ENCODE measurements at regions not wholly inside any gene's neighbourhood (a gene's known extent, or its start where the extent isn't known, plus 50 kb on each side); places are given as distances from the start of the nearest gene placed in this dataset.

DNA sequence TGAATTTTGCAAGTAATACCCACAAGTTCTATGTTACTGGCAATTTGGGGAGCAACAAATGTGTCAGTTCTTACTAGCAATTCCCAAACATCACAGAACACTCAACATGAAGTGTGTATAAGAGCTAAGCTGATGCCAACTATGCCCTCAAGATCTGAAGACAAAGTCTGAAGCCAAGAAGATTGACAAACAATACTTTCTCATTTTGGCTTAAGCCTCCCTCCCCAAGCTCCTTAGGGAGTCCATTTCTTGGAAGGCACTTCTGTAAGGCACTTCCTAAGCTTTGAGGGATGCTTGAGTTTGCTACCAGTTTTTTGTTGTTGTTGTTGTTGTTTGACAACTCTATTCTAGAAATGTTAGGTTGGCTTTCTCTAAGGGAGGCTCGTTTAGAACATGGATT, 154.4 kb upstream of the ZNF644 start:
- no peaks in the 10 kb centered on the region for H3K36me3 ChIP-seq (ENCODE audit: control insufficient read depth in 3 of 3, insufficient read depth in 2 of 3, low read depth in 1 of 3, low read length in 3 of 3)
- no peak overlapping the region for H3K4me3 ChIP-seq (ENCODE audit: low read depth in 1 of 3, low read length in 3 of 3)
- no peaks in the 10 kb centered on the region for H3K4me1 ChIP-seq (ENCODE audit: control insufficient read depth in 3 of 3, insufficient read depth in 2 of 3, low read depth in 1 of 3, low read length in 2 of 3)
- no peak for FAIRE-seq
- DNase-seq: no peak
- H3K27me3 ChIP-seq (ENCODE audit: control insufficient read depth in 3 of 3, insufficient read depth in 3 of 3, low read length in 3 of 3): peaks cover 0 to 11% (median 2%) of the 10 kb centered on the region in 3 donors
- WGBS, 3 donors: 52 to 56% (median 53%) methylated on average over 1 of the region's 1 CpG
- no peak overlapping the region for H3K27ac ChIP-seq (ENCODE audit: low read depth in 1 of 3, low read length in 2 of 3)
- no peaks in the 10 kb centered on the region for H3K9me3 ChIP-seq (ENCODE audit: control insufficient read depth in 2 of 2, insufficient read depth in 1 of 2, low read depth in 1 of 2, low read length in 1 of 2)

DNA sequence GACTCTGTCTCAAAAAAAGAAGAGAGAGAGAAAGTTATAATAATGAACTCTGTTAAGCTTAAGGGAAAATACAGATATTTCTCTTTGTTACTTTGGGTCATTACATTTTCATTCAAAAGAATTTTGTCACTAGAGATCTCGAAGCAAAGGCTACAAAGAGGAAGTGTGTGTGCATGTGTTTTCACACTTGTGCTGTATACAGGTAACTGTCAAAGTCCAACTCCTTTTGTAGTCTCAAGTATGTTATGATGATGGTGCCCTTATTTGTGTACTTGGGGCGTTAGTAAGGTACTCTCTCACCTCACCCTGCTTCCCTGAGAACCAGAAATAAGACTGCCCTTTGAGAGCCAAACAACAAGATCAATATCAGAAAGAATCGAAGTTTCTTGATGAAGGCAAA, 152.9 kb upstream of the ZNF644 start:
- no peaks in the 10 kb centered on the region for H3K9me3 ChIP-seq (ENCODE audit: control insufficient read depth in 2 of 2, insufficient read depth in 1 of 2, low read depth in 1 of 2, low read length in 1 of 2)
- peaks cover 0 to 11% (median 2%) of the 10 kb centered on the region in 3 donors for H3K27me3 ChIP-seq (ENCODE audit: control insufficient read depth in 3 of 3, insufficient read depth in 3 of 3, low read length in 3 of 3)
- DNase-seq: no peak
- H3K27ac ChIP-seq (ENCODE audit: low read depth in 1 of 3, low read length in 2 of 3): no peak overlapping the region
- H3K4me3 ChIP-seq (ENCODE audit: low read depth in 1 of 3, low read length in 3 of 3): no peak overlapping the region
- no peak for FAIRE-seq
- H3K36me3 ChIP-seq (ENCODE audit: control insufficient read depth in 3 of 3, insufficient read depth in 2 of 3, low read depth in 1 of 3, low read length in 3 of 3): no peaks in the 10 kb centered on the region
- 33 to 63% (median 39%) methylated on average over 3 of the region's 3 CpGs for WGBS, 3 donors
- no peaks in the 10 kb centered on the region for H3K4me1 ChIP-seq (ENCODE audit: control insufficient read depth in 3 of 3, insufficient read depth in 2 of 3, low read depth in 1 of 3, low read length in 2 of 3)

GRCh38 chr1:91173346-91173890, 151.6 kb upstream of the ZNF644 start:
- FAIRE-seq: no peak

GRCh38 chr1:91172541-91172940, 150.7 kb upstream of the ZNF644 start:
- no peak overlapping the region for H3K27ac ChIP-seq (ENCODE audit: low read depth in 1 of 3, low read length in 2 of 3)
- 54 to 66% (median 57%) methylated on average over 2 of the region's 2 CpGs for WGBS, 3 donors

More at GRCh38 chr1:91173346-91173890, 151.6 kb upstream of the ZNF644 start:
- Histone ChIP-seq H3K27me3 (ENCODE audit: control insufficient read depth in 3 of 3, insufficient read depth in 3 of 3, low read length in 3 of 3) (peaks cover 0 to 11% (median 2%) of the 10 kb centered on the region in 3 donors), H3K4me1 (ENCODE audit: control insufficient read depth in 3 of 3, insufficient read depth in 2 of 3, low read depth in 1 of 3, low read length in 2 of 3) (no peaks in the 10 kb centered on the region), H3K9me3 (ENCODE audit: control insufficient read depth in 2 of 2, insufficient read depth in 1 of 2, low read depth in 1 of 2, low read length in 1 of 2) (no peaks in the 10 kb centered on the region), H3K4me3 (ENCODE audit: low read depth in 1 of 3, low read length in 3 of 3) (no peak overlapping the region), H3K27ac (ENCODE audit: low read depth in 1 of 3, low read length in 2 of 3) (no peak overlapping the region), H3K36me3 (ENCODE audit: control insufficient read depth in 3 of 3, insufficient read depth in 2 of 3, low read depth in 1 of 3, low read length in 3 of 3) (no peaks in the 10 kb centered on the region)
- 56 to 71% (median 69%) methylated on average over 9 of the region's 9 CpGs for WGBS, 3 donors
- no peak for DNase-seq

DNA sequence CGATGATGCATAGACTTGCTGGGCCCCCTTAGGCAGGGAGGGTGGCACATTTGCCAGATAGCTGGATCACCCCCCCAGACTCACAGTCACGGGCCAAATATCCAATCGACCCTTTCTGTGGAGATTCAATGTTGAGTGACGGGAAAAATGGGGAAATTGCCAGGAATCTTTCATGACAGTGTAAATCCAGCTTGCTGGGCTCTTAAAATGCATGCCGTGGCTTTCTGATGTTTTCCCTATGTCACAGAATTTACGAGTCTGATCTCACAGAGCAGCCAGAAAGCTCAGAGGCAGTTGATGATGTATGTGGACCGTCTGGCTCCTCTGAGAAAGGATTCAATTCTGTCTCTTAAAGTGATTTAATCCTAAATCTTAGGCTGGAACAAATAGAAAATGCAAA, 150.1 kb upstream of the ZNF644 start:
- FAIRE-seq: no peak
- no peak overlapping the region for H3K4me3 ChIP-seq (ENCODE audit: low read depth in 1 of 3, low read length in 3 of 3)
- no peak overlapping the region for H3K27ac ChIP-seq (ENCODE audit: low read depth in 1 of 3, low read length in 2 of 3)
- WGBS, 3 donors: 60 to 72% (median 71%) methylated on average over 7 of the region's 7 CpGs
- no peaks in the 10 kb centered on the region for H3K9me3 ChIP-seq (ENCODE audit: control insufficient read depth in 2 of 2, insufficient read depth in 1 of 2, low read depth in 1 of 2, low read length in 1 of 2)
- DNase-seq: no peak
- no peaks in the 10 kb centered on the region for H3K4me1 ChIP-seq (ENCODE audit: control insufficient read depth in 3 of 3, insufficient read depth in 2 of 3, low read depth in 1 of 3, low read length in 2 of 3)
- peaks cover 0 to 11% (median 0%) of the 10 kb centered on the region in 3 donors for H3K27me3 ChIP-seq (ENCODE audit: control insufficient read depth in 3 of 3, insufficient read depth in 3 of 3, low read length in 3 of 3)
- H3K36me3 ChIP-seq (ENCODE audit: control insufficient read depth in 3 of 3, insufficient read depth in 2 of 3, low read depth in 1 of 3, low read length in 3 of 3): no peaks in the 10 kb centered on the region

More at GRCh38 chr1:91172541-91172940, 150.7 kb upstream of the ZNF644 start:
- Histone ChIP-seq H3K36me3 (ENCODE audit: control insufficient read depth in 3 of 3, insufficient read depth in 2 of 3, low read depth in 1 of 3, low read length in 3 of 3) (no peaks in the 10 kb centered on the region), H3K4me3 (ENCODE audit: low read depth in 1 of 3, low read length in 3 of 3) (no peak overlapping the region), H3K4me1 (ENCODE audit: control insufficient read depth in 3 of 3, insufficient read depth in 2 of 3, low read depth in 1 of 3, low read length in 2 of 3) (no peaks in the 10 kb centered on the region), H3K9me3 (ENCODE audit: control insufficient read depth in 2 of 2, insufficient read depth in 1 of 2, low read depth in 1 of 2, low read length in 1 of 2) (no peaks in the 10 kb centered on the region), H3K27me3 (ENCODE audit: control insufficient read depth in 3 of 3, insufficient read depth in 3 of 3, low read length in 3 of 3) (peaks cover 0 to 11% (median under 1%) of the 10 kb centered on the region in 3 donors)
- FAIRE-seq: no peak
- no peak for DNase-seq

DNA sequence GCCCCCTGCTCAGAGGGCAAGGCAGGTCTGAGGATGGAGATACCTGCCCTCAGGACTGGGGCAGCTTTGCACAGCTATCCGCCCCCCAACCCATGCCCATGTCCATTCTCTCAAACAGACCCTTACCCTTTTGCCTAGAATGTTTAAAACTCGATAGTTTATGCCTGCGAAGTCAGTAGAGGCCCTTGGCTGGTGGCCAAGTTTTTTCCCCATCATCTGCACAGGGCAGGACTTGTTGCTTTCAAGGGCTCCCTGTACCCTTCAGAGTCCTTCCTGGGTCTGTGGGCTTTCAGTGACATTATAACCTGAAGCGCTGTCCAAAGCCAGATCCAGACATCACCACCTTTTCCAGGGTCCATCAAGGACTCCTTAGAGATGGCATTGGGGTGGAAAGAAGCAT, 148.7 kb upstream of the ZNF644 start:
- Histone ChIP-seq H3K27me3 (ENCODE audit: control insufficient read depth in 3 of 3, insufficient read depth in 3 of 3, low read length in 3 of 3) (peaks cover 0 to 3% (median 0%) of the 10 kb centered on the region in 3 donors), H3K9me3 (ENCODE audit: control insufficient read depth in 2 of 2, insufficient read depth in 1 of 2, low read depth in 1 of 2, low read length in 1 of 2) (no peaks in the 10 kb centered on the region), H3K4me3 (ENCODE audit: low read depth in 1 of 3, low read length in 3 of 3) (no peak overlapping the region), H3K4me1 (ENCODE audit: control insufficient read depth in 3 of 3, insufficient read depth in 2 of 3, low read depth in 1 of 3, low read length in 2 of 3) (no peaks in the 10 kb centered on the region), H3K36me3 (ENCODE audit: control insufficient read depth in 3 of 3, insufficient read depth in 2 of 3, low read depth in 1 of 3, low read length in 3 of 3) (no peaks in the 10 kb centered on the region), H3K27ac (ENCODE audit: low read depth in 1 of 3, low read length in 2 of 3) (no peak overlapping the region)
- 73 to 80% (median 74%) methylated on average over 4 of the region's 4 CpGs for WGBS, 3 donors
- DNase-seq (no peak), FAIRE-seq (no peak)

- Histone ChIP-seq H3K27ac (ENCODE audit: low read depth in 1 of 3, low read length in 2 of 3) (no peak overlapping the region), H3K27me3 (ENCODE audit: control insufficient read depth in 3 of 3, insufficient read depth in 3 of 3, low read length in 3 of 3) (no peaks in the 10 kb centered on the region), H3K4me1 (ENCODE audit: control insufficient read depth in 3 of 3, insufficient read depth in 2 of 3, low read depth in 1 of 3, low read length in 2 of 3) (no peaks in the 10 kb centered on the region), H3K9me3 (ENCODE audit: control insufficient read depth in 2 of 2, insufficient read depth in 1 of 2, low read depth in 1 of 2, low read length in 1 of 2) (no peaks in the 10 kb centered on the region), H3K36me3 (ENCODE audit: control insufficient read depth in 3 of 3, insufficient read depth in 2 of 3, low read depth in 1 of 3, low read length in 3 of 3) (no peaks in the 10 kb centered on the region), H3K4me3 (ENCODE audit: low read depth in 1 of 3, low read length in 3 of 3) (no peak overlapping the region)
- WGBS, 3 donors: 10 to 14% (median 11%) methylated on average over 6 of the region's 6 CpGs
- DNase-seq (peak; percentile 48 to 59), FAIRE-seq (no peak)
These were observed 144.4 kb upstream of the ZNF644 start for GRCh38 chr1:91166106-91166712.

DNA sequence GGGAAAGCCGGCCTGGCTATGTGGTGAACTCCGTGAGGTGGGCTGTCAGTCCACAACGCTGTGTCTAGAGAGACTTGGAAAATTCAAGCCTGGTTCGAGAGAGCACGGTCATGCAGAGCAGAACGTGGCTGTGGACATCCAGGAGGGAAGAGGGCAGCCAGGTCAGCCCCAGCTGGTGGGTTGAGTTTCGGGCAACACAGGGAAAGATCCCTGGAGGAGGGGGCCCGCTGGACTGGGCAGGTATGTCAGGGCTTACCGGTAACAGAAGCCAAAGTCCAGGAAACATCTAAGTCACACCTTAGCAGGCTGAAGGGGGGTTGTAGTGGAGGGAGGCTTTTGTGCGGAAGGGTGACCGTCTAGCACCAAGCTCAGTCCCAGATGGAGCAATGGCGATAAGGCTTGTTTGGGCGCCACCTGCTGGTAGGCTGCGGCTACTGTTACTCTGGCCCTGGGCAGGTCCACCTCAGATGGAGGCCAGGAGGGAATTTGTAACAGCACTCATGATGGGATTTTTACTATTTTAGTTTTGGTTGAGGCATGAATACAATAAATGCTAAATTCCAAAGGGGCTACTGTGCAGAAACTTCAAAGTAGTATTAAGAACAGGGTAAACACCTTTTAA, 143.3 kb upstream of the ZNF644 start:
- H3K36me3 ChIP-seq (ENCODE audit: control insufficient read depth in 3 of 3, insufficient read depth in 2 of 3, low read depth in 1 of 3, low read length in 3 of 3): no peaks in the 10 kb centered on the region
- no peak for FAIRE-seq
- no peak overlapping the region for H3K27ac ChIP-seq (ENCODE audit: low read depth in 1 of 3, low read length in 2 of 3)
- H3K4me3 ChIP-seq (ENCODE audit: low read depth in 1 of 3, low read length in 3 of 3): no peak overlapping the region
- WGBS, 3 donors: 42 to 45% (median 43%) methylated on average over 14 of the region's 14 CpGs
- no peaks in the 10 kb centered on the region for H3K27me3 ChIP-seq (ENCODE audit: control insufficient read depth in 3 of 3, insufficient read depth in 3 of 3, low read length in 3 of 3)
- peak; percentile 57 to 79 for DNase-seq
- no peaks in the 10 kb centered on the region for H3K4me1 ChIP-seq (ENCODE audit: control insufficient read depth in 3 of 3, insufficient read depth in 2 of 3, low read depth in 1 of 3, low read length in 2 of 3)
- no peaks in the 10 kb centered on the region for H3K9me3 ChIP-seq (ENCODE audit: control insufficient read depth in 2 of 2, insufficient read depth in 1 of 2, low read depth in 1 of 2, low read length in 1 of 2)
